HG03280 (cell line): ENCODE measurements at regions not wholly inside any gene's neighbourhood (a gene's known extent, or its start where the extent isn't known, plus 50 kb on each side); places are given as distances from the start of the nearest gene placed in this dataset.

Experiments used
- ATAC-seq: cut with Tn5 transposase; IDR thresholded peaks from one replicate; pipeline ENCODE4 v1.9.1; 2021; ENCODE audit warnings: mild to moderate bottlenecking, moderate library complexity; ENCODE audit not compliant: unreplicated experiment

- ATAC-seq = no peak
Observed at GRCh38 chr16:17828012-17828411, 357.3 kb upstream of the XYLT1 start.

- no peak for ATAC-seq
Observed at GRCh38 chr16:17827313-17827712, 356.6 kb upstream of the XYLT1 start.

GRCh38 chr16:17817943-17818342, 347.2 kb upstream of the XYLT1 start:
- ATAC-seq = no peak

GRCh38 chr16:17817260-17817659, 346.5 kb upstream of the XYLT1 start:
- ATAC-seq = no peak

- no peak for ATAC-seq
Observed at GRCh38 chr16:17812771-17813170, 342.0 kb upstream of the XYLT1 start.

GRCh38 chr16:17804857-17805256, 334.1 kb upstream of the XYLT1 start:
- no peak for ATAC-seq

- no peak for ATAC-seq
Observed at GRCh38 chr16:17803625-17804410, 333.1 kb upstream of the XYLT1 start.

- no peak for ATAC-seq
Observed at GRCh38 chr16:17802571-17802970, 331.8 kb upstream of the XYLT1 start.

GRCh38 chr16:17801068-17801467, 330.3 kb upstream of the XYLT1 start:
- ATAC-seq = no peak

- no peak for ATAC-seq
Observed at GRCh38 chr16:17798716-17799115, 328.0 kb upstream of the XYLT1 start.

- ATAC-seq = no peak
Observed at GRCh38 chr16:17793354-17793753, 322.6 kb upstream of the XYLT1 start.

- no peak for ATAC-seq
Observed at GRCh38 chr16:17784073-17784472, 313.3 kb upstream of the XYLT1 start.

- ATAC-seq = no peak
Observed at GRCh38 chr16:17780181-17780580, 309.4 kb upstream of the XYLT1 start.

- no peak for ATAC-seq
Observed at GRCh38 chr16:17777408-17777863, 306.7 kb upstream of the XYLT1 start.

- no peak for ATAC-seq
Observed at GRCh38 chr16:17776888-17777287, 306.1 kb upstream of the XYLT1 start.

GRCh38 chr16:17776465-17776864, 305.7 kb upstream of the XYLT1 start:
- ATAC-seq = no peak

GRCh38 chr16:17775061-17775460, 304.3 kb upstream of the XYLT1 start:
- no peak for ATAC-seq

- ATAC-seq = no peak
Observed at GRCh38 chr16:17773698-17774101, 302.9 kb upstream of the XYLT1 start.

GRCh38 chr16:17770104-17770503, 299.3 kb upstream of the XYLT1 start:
- no peak for ATAC-seq

GRCh38 chr16:17769065-17769464, 298.3 kb upstream of the XYLT1 start:
- ATAC-seq = no peak

GRCh38 chr16:17768257-17768656, 297.5 kb upstream of the XYLT1 start:
- no peak for ATAC-seq

GRCh38 chr16:17766012-17766411, 295.3 kb upstream of the XYLT1 start:
- no peak for ATAC-seq
